ENCODE measurements at regions not wholly inside any gene's neighbourhood (a gene's known extent, or its start where the extent isn't known, plus 50 kb on each side); places are given as distances from the start of the nearest gene placed in this dataset.

DNA sequence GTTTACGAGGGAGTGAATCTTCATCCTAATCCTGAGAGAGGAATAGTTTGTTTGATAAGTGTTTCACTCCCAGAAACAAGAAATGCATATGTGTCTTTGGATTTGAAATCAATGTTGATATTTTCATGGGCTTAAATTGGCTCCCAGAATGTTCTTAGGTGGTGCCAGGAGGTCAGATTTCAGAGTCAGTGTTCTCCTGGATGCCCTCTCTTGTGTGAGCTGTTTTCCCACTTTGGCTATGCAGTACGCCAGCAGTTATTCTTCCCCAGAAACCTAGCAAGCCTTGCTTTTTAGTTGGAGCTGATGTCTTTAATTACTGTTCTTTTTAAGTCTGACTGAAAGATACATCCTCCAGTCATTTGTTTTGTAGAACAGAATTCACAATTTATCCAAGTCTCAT lies 291.4 kb downstream of the DNAJB9 start:
- Histone ChIP-seq H3K36me3 (ENCODE audit: control insufficient read depth in 2 of 3, insufficient read depth in 3 of 3, low read length in 3 of 3) (no peaks in the 10 kb centered on the region), H3K4me3 (ENCODE audit: low read length) (no peak overlapping the region), H3K9me3 (ENCODE audit: control insufficient read depth in 2 of 3, low read length in 3 of 3) (peaks cover 0 to 5% (median 0%) of the 10 kb centered on the region in 3 experiments), H3K27me3 (ENCODE audit: control insufficient read depth in 2 of 2, insufficient read depth in 2 of 2, low read length in 2 of 2) (no peaks in the 10 kb centered on the region), H3K27ac (ENCODE audit: low read depth, low read length) (no peak overlapping the region), H3K4me1 (ENCODE audit: control insufficient read depth in 2 of 2, insufficient read depth in 2 of 2, low read length in 2 of 2) (no peaks in the 10 kb centered on the region)
- CTCF ChIA-PET = no interaction called here
- peaks cover 0 to 14% (median 4%) of the 10 kb centered on the region in 11 donors for H3K9me3 Mint-ChIP-seq
- peaks cover 0 to 12% (median 0%) of the 10 kb centered on the region in 5 donors for H3K27me3 Mint-ChIP-seq
- POLR2A ChIA-PET = no interaction called here
- no peak overlapping the region for H3K27ac Mint-ChIP-seq
- H3K4me3 Mint-ChIP-seq = no peak overlapping the region
- no peaks in the 10 kb centered on the region for H3K4me1 Mint-ChIP-seq
- no peak for ATAC-seq
- DNase-seq = no peak
- intact Hi-C loops (cut with micrococcal nuclease) = no loop called here
- no peaks in the 10 kb centered on the region for H3K36me3 Mint-ChIP-seq

DNA sequence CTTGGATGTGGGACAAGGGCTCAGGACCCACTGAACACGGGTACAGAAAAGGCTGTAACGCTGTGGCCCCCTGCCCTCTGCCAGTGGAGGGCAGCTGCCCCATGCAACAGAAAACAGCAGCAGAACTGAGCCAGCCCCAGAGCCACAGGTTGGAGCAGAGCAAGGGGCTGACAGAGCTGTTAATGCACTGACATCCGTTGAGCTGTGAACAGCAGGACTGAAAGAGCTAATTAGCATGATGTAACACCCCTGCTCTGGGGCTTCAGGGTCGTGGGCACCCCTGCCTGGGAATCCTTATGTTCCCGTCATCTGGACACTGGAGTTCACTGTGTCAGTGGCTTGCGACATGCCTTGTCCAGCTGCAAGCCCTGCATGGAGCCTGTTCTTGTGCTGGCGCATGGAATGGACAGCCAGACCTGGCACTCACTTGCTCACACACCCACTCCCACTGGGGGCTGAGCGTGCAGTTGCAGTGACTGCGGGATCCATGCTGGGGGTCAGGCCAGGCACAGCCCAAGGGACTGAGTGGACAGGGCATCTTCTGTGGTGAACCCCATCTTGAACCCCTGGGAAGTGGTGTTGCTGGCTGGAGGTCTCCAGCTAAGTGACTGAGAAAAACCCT lies 293.7 kb downstream of the DNAJB9 start:
- no peak overlapping the region for H3K27ac ChIP-seq (ENCODE audit: low read depth, low read length)
- no peaks in the 10 kb centered on the region for H3K4me1 ChIP-seq (ENCODE audit: control insufficient read depth in 2 of 2, insufficient read depth in 2 of 2, low read length in 2 of 2)
- no peak overlapping the region for H3K4me3 ChIP-seq (ENCODE audit: low read length)
- ChIA-PET CTCF (no interaction called here), POLR2A (no interaction called here)
- H3K36me3 ChIP-seq (ENCODE audit: control insufficient read depth in 2 of 3, insufficient read depth in 3 of 3, low read length in 3 of 3) = no peaks in the 10 kb centered on the region
- Mint-ChIP-seq H3K9me3 (peaks cover 0 to 15% (median 4%) of the 10 kb centered on the region in 11 donors), H3K27ac (no peak overlapping the region), H3K27me3 (peaks cover 0 to 10% (median 0%) of the 10 kb centered on the region in 5 donors), H3K4me3 (no peak overlapping the region), H3K4me1 (no peaks in the 10 kb centered on the region), H3K36me3 (no peaks in the 10 kb centered on the region)
- H3K9me3 ChIP-seq (ENCODE audit: control insufficient read depth in 2 of 3, low read length in 3 of 3) = peaks cover 0 to 5% (median 0%) of the 10 kb centered on the region in 3 experiments
- DNase-seq (no peak), ATAC-seq (no peak)
- intact Hi-C loops (cut with micrococcal nuclease) = no loop called here
- H3K27me3 ChIP-seq (ENCODE audit: control insufficient read depth in 2 of 2, insufficient read depth in 2 of 2, low read length in 2 of 2) = no peaks in the 10 kb centered on the region

DNA sequence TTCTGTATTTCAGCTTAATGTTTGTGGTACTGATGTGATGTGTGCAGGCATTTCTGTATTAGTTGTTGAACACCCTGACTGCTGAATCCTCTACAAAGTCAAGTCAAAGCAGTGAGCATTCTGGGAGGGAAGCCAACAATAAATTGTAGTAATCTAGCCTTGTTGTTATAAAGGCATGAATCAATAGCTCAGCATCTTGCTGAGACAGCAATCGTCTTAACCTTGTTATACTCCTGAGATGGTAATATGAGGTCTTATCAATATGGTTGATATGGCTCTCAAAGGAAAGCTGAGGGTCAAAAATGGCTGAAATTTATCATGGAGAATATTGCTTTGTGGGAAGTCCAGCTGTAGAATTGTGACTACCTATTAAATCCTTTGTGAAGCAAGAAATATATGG lies 299.4 kb downstream of the DNAJB9 start:
- H3K36me3 ChIP-seq (ENCODE audit: control insufficient read depth in 2 of 3, insufficient read depth in 3 of 3, low read length in 3 of 3) = no peaks in the 10 kb centered on the region
- no peaks in the 10 kb centered on the region for H3K36me3 Mint-ChIP-seq
- ATAC-seq = no peak
- no peak overlapping the region for H3K27ac Mint-ChIP-seq
- ChIA-PET CTCF (no interaction called here), POLR2A (no interaction called here)
- H3K27ac ChIP-seq (ENCODE audit: low read depth, low read length) = no peak overlapping the region
- H3K9me3 Mint-ChIP-seq = peaks cover 0 to 18% (median 4%) of the 10 kb centered on the region in 11 donors
- no peaks in the 10 kb centered on the region for H3K4me1 Mint-ChIP-seq
- H3K27me3 ChIP-seq (ENCODE audit: control insufficient read depth in 2 of 2, insufficient read depth in 2 of 2, low read length in 2 of 2) = no peaks in the 10 kb centered on the region
- H3K4me3 ChIP-seq (ENCODE audit: low read length) = no peak overlapping the region
- no peaks in the 10 kb centered on the region for H3K27me3 Mint-ChIP-seq
- no peak overlapping the region for H3K4me3 Mint-ChIP-seq
- no peaks in the 10 kb centered on the region for H3K4me1 ChIP-seq (ENCODE audit: control insufficient read depth in 2 of 2, insufficient read depth in 2 of 2, low read length in 2 of 2)
- intact Hi-C loops (cut with micrococcal nuclease) = no loop called here
- no peaks in the 10 kb centered on the region for H3K9me3 ChIP-seq (ENCODE audit: control insufficient read depth in 2 of 3, low read length in 3 of 3)
- no peak for DNase-seq

DNA sequence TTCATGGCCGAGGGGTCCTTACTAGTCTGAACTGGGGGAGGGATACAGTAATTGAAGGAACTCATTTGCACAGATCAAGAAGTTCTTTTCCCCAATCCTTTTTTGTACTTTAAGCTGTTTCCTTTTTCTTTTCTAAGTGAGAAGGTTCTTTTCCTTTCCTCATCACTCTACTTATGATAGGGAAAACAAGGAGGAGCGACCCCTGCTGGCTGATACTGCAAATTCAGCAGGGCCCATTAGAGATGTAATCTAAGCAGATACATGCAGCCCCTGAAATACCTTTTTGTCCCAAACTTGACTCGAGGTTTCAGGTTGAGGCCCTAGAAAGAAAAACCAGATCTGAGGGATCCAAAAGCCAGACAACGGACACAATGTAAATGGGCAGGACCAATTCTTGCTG lies 305.5 kb downstream of the DNAJB9 start:
- H3K9me3 ChIP-seq (ENCODE audit: control insufficient read depth in 2 of 3, low read length in 3 of 3) = no peaks in the 10 kb centered on the region
- no peaks in the 10 kb centered on the region for H3K4me1 Mint-ChIP-seq
- no peaks in the 10 kb centered on the region for H3K4me1 ChIP-seq (ENCODE audit: control insufficient read depth in 2 of 2, insufficient read depth in 2 of 2, low read length in 2 of 2)
- H3K4me3 Mint-ChIP-seq = no peak overlapping the region
- CTCF ChIA-PET = no interaction called here
- H3K36me3 Mint-ChIP-seq = no peaks in the 10 kb centered on the region
- DNase-seq = no peak
- H3K4me3 ChIP-seq (ENCODE audit: low read length) = no peak overlapping the region
- no peaks in the 10 kb centered on the region for H3K36me3 ChIP-seq (ENCODE audit: control insufficient read depth in 2 of 3, insufficient read depth in 3 of 3, low read length in 3 of 3)
- H3K27me3 Mint-ChIP-seq = peaks cover 0 to 8% (median 0%) of the 10 kb centered on the region in 5 donors
- no peak for ATAC-seq
- peaks cover 0 to 35% (median 8%) of the 10 kb centered on the region in 11 donors for H3K9me3 Mint-ChIP-seq
- H3K27ac ChIP-seq (ENCODE audit: low read depth, low read length) = no peak overlapping the region
- no peak overlapping the region for H3K27ac Mint-ChIP-seq
- POLR2A ChIA-PET = no interaction called here
- intact Hi-C loops (cut with micrococcal nuclease) = loop anchor here in 1 of 2 donors (10.0 kb wide), 1 partner anchor 60 kb away; no protein-coding TSS in a partner anchor
- H3K27me3 ChIP-seq (ENCODE audit: control insufficient read depth in 2 of 2, insufficient read depth in 2 of 2, low read length in 2 of 2) = no peaks in the 10 kb centered on the region

DNA sequence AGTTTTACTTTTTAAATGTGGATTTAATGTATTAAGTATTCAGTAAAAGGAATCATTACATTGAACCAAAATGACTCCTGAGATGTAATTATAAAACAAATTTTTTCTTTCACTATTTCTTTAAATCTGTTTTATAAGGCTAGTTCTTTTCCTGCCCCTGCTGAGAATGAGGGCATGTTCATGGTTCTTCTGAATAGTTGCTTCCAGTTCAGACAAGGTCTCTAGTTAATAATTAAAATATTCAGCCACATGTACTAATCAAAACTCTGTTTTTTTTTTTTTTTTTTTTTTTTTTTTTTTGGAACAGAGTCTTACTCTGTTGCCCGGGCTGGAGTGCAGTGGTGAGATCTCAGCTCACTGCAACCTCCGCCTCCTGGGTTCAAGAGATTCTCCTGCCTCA lies 321.2 kb downstream of the DNAJB9 start:
- H3K4me3 ChIP-seq (ENCODE audit: low read length) = no peak overlapping the region
- no peak for ATAC-seq
- no peak for DNase-seq
- no peak overlapping the region for H3K4me3 Mint-ChIP-seq
- no peaks in the 10 kb centered on the region for H3K4me1 Mint-ChIP-seq
- H3K9me3 ChIP-seq (ENCODE audit: control insufficient read depth in 2 of 3, low read length in 3 of 3) = no peaks in the 10 kb centered on the region
- intact Hi-C loops (cut with micrococcal nuclease) = no loop called here
- POLR2A ChIA-PET = no interaction called here
- H3K27me3 Mint-ChIP-seq = no peaks in the 10 kb centered on the region
- CTCF ChIA-PET = no interaction called here
- H3K27me3 ChIP-seq (ENCODE audit: control insufficient read depth in 2 of 2, insufficient read depth in 2 of 2, low read length in 2 of 2) = no peaks in the 10 kb centered on the region
- H3K27ac ChIP-seq (ENCODE audit: low read depth, low read length) = no peak overlapping the region
- H3K36me3 ChIP-seq (ENCODE audit: control insufficient read depth in 2 of 3, insufficient read depth in 3 of 3, low read length in 3 of 3) = no peaks in the 10 kb centered on the region
- H3K9me3 Mint-ChIP-seq = peaks cover 0 to 13% (median 4%) of the 10 kb centered on the region in 11 donors
- no peak overlapping the region for H3K27ac Mint-ChIP-seq
- H3K36me3 Mint-ChIP-seq = no peaks in the 10 kb centered on the region
- no peaks in the 10 kb centered on the region for H3K4me1 ChIP-seq (ENCODE audit: control insufficient read depth in 2 of 2, insufficient read depth in 2 of 2, low read length in 2 of 2)

DNA sequence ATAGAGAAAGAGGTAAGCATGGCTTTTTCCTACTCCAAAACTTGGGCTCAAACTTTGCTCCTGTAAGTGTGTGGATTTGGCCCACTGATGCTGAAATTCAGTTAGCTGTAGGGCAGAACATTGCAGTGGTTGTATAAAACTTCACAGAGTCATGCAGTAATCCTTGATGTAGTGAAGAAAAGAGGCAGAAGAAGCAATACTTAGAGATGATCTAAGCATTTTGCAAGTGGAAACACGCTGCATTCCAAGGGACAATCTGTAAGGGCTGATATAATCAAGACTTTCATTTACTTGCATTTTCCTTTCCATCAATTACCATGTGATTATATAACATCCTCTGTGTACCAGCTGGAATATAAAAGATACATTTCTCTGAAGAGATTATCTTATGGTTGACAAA lies 338.8 kb downstream of the DNAJB9 start:
- H3K4me1 ChIP-seq (ENCODE audit: control insufficient read depth in 2 of 2, insufficient read depth in 2 of 2, low read length in 2 of 2) = no peaks in the 10 kb centered on the region
- ATAC-seq (no peak), DNase-seq (no peak)
- H3K4me3 ChIP-seq (ENCODE audit: low read length) = no peak overlapping the region
- no peaks in the 10 kb centered on the region for H3K36me3 Mint-ChIP-seq
- ChIA-PET POLR2A (no interaction called here), CTCF (no interaction called here)
- intact Hi-C loops (cut with micrococcal nuclease) = no loop called here
- H3K27ac Mint-ChIP-seq = no peak overlapping the region
- no peaks in the 10 kb centered on the region for H3K4me1 Mint-ChIP-seq
- no peaks in the 10 kb centered on the region for H3K27me3 ChIP-seq (ENCODE audit: control insufficient read depth in 2 of 2, insufficient read depth in 2 of 2, low read length in 2 of 2)
- H3K9me3 Mint-ChIP-seq = peaks cover 0 to 2% (median 0%) of the 10 kb centered on the region in 11 donors
- H3K4me3 Mint-ChIP-seq = no peak overlapping the region
- no peak overlapping the region for H3K27ac ChIP-seq (ENCODE audit: low read depth, low read length)
- H3K27me3 Mint-ChIP-seq = no peaks in the 10 kb centered on the region
- H3K36me3 ChIP-seq (ENCODE audit: control insufficient read depth in 2 of 3, insufficient read depth in 3 of 3, low read length in 3 of 3) = no peaks in the 10 kb centered on the region
- no peaks in the 10 kb centered on the region for H3K9me3 ChIP-seq (ENCODE audit: control insufficient read depth in 2 of 3, low read length in 3 of 3)

DNA sequence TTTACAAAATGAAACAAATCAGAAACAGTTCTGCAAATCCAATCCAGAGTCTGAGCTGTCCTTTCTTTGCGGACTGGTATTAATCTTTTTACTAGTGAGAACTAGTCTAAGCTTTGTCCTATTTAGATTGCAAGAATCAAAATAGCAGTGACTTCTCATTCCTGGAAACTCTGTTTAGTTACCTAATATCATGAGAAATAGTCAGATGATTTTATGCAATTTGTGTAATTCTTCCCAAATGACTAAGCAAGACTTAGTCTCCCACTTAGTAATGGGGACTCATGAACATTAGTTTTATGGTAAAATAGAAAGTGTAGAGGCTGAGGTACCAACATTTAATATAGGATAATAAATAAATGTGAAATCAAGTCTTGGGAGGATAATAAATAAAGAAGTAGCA lies 341.3 kb downstream of the DNAJB9 start:
- Mint-ChIP-seq H3K36me3 (no peaks in the 10 kb centered on the region), H3K27me3 (no peaks in the 10 kb centered on the region), H3K27ac (no peak overlapping the region), H3K4me1 (no peaks in the 10 kb centered on the region), H3K4me3 (no peak overlapping the region), H3K9me3 (peaks cover 0 to 20% (median 6%) of the 10 kb centered on the region in 11 donors)
- no peak overlapping the region for H3K4me3 ChIP-seq (ENCODE audit: low read length)
- H3K9me3 ChIP-seq (ENCODE audit: control insufficient read depth in 2 of 3, low read length in 3 of 3) = no peaks in the 10 kb centered on the region
- H3K27ac ChIP-seq (ENCODE audit: low read depth, low read length) = no peak overlapping the region
- no peaks in the 10 kb centered on the region for H3K4me1 ChIP-seq (ENCODE audit: control insufficient read depth in 2 of 2, insufficient read depth in 2 of 2, low read length in 2 of 2)
- intact Hi-C loops (cut with micrococcal nuclease) = no loop called here
- ATAC-seq (no peak), DNase-seq (no peak)
- no peaks in the 10 kb centered on the region for H3K36me3 ChIP-seq (ENCODE audit: control insufficient read depth in 2 of 3, insufficient read depth in 3 of 3, low read length in 3 of 3)
- no peaks in the 10 kb centered on the region for H3K27me3 ChIP-seq (ENCODE audit: control insufficient read depth in 2 of 2, insufficient read depth in 2 of 2, low read length in 2 of 2)
- ChIA-PET CTCF (no interaction called here), POLR2A (no interaction called here)

Measured in naive thymus-derived CD4-positive, alpha-beta T cell (primary cell).